SU-DHL-6 (cell line): ENCODE measurements at regions not wholly inside any gene's neighbourhood (a gene's known extent, or its start where the extent isn't known, plus 50 kb on each side); places are given as distances from the start of the nearest gene placed in this dataset.

Experiments
- H2AFZ ChIP-seq: fragments of 200-600 bp; sonication (generic); 2 replicates; pipeline ENCODE4 v1.6.1; 2014; ENCODE audit warnings: low read depth, mild to moderate bottlenecking, moderate library complexity, mixed read lengths, antibody characterized with exemption, low read length; ENCODE audit not compliant: severe bottlenecking
- H3F3A ChIP-seq: fragments of 200-600 bp; shearing (Covaris generic); 2 replicates; pipeline ENCODE4 v1.6.0; 2016; ENCODE audit warnings: antibody characterized with exemption, mild to moderate bottlenecking; ENCODE audit not compliant: insufficient read depth
- H3K27ac ChIP-seq: fragments of 200-600 bp; sonication (generic); 2 replicates; pipeline ENCODE4 v1.5.1; 2016; ENCODE audit warnings: low read depth, mild to moderate bottlenecking, low read length, moderate library complexity, mixed read lengths
- H3K27me3 ChIP-seq: fragments of 200-600 bp; sonication (generic), shearing (Covaris generic); 2 replicates; pipeline ENCODE4 v1.6.0; 2014; ENCODE audit warnings: mild to moderate bottlenecking, low read length
- H3K36me3 ChIP-seq: fragments of 200-600 bp; sonication (generic); 2 replicates; pipeline ENCODE4 v1.6.1; 2014; ENCODE audit warnings: mild to moderate bottlenecking, low read length, mixed read lengths
- H3K4me2 ChIP-seq: fragments of 300-600, 200-600 bp; shearing (Covaris generic), sonication (generic); 2 replicates; pipeline ENCODE4 v1.6.0; 2014; ENCODE audit warnings: low read length, low read depth, mild to moderate bottlenecking; ENCODE audit not compliant: poor library complexity, severe bottlenecking
- H3K4me3 ChIP-seq: fragments of 200-600 bp; sonication (generic); 2 replicates; pipeline ENCODE4 v1.5.1; 2014; ENCODE audit warnings: antibody characterized with exemption, low read length, mild to moderate bottlenecking, mixed read lengths; ENCODE audit not compliant: insufficient read depth, poor library complexity, severe bottlenecking
- H3K79me2 ChIP-seq: fragments of 200-600 bp; sonication (generic); 2 replicates; pipeline ENCODE4 v1.6.1; 2014; ENCODE audit warnings: mild to moderate bottlenecking, low read length, moderate library complexity; ENCODE audit not compliant: insufficient read depth
- H3K9ac ChIP-seq: fragments of 200-600 bp; sonication (generic); 2 replicates; pipeline ENCODE4 v1.7.0; 2014; ENCODE audit warnings: mild to moderate bottlenecking, low read length
- H3K9me2 ChIP-seq: fragments of 200-600 bp; sonication (generic); replicated peaks from 2 replicates; pipeline ENCODE4 v1.6.1; 2014; ENCODE audit warnings: low read length; ENCODE audit not compliant: insufficient read depth
- H3K9me3 ChIP-seq: fragments of 200-600 bp; sonication (generic); 2 replicates; pipeline ENCODE4 v1.6.1; 2014; ENCODE audit warnings: low read length, mixed read lengths; ENCODE audit not compliant: insufficient read depth
- H4K20me1 ChIP-seq: fragments of 200-600 bp; sonication (generic); 2 replicates; pipeline ENCODE4 v1.6.1; 2014; ENCODE audit warnings: low read depth, mild to moderate bottlenecking, antibody characterized with exemption, low read length, moderate library complexity, mixed read lengths
- EZH2phosphoT487 ChIP-seq: fragments of 200-600 bp; sonication (generic), shearing (Covaris generic); conservative IDR thresholded peaks from 2 replicates; pipeline ENCODE4 v1.6.1; 2018; ENCODE audit warnings: mild to moderate bottlenecking, antibody characterized with exemption, low read length, moderate library complexity, mixed read lengths
- TF ChIP-seq, protein P1 (sequence below): fragments of 200-600 bp; sonication (generic); IDR thresholded peaks from one replicate; pipeline ENCODE4 v1.5.1; 2017; ENCODE audit warnings: antibody characterized with exemption, mild to moderate bottlenecking, low read length, moderate library complexity; ENCODE audit not compliant: insufficient read depth, poor library complexity, severe bottlenecking

DNA sequence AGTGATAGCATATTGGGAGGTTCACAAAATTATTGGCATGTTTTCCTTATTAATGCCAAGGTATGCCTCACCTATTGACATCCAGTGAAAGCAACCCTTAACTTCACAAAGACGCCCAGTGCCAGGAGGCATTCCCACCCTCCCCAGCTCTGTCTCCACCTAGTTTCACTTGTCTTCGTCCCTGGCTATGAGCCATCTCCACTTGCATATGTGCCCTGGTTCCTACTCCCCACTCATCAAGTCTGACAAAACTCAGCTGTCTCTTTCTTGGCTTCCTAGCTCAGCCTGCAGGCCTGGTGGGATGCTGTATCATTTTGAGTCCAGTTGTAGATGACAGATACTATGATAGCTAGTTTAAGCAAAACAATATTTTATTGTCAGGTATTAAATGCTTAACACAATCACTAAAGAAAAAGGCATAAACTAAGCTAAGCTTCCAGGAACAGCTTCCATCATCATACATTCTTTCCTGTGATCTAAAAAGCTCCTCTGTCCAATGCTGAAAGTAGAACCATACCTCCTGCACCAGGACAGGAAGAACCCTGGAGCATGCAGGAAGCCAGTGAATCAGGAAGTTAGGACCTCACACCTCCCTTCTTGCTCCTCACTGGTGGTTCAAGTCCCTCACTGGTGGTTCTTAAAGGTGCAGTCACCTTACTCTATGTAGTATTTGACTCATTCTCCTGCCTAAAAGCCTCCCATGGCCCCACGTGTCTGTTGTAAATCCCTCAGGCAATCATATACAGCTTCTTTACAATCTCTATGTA lies 410.3 kb upstream of the RASGEF1B start:
- TF ChIP-seq EZH2phosphoT487 = no peak
- TF ChIP-seq, protein P1, sequence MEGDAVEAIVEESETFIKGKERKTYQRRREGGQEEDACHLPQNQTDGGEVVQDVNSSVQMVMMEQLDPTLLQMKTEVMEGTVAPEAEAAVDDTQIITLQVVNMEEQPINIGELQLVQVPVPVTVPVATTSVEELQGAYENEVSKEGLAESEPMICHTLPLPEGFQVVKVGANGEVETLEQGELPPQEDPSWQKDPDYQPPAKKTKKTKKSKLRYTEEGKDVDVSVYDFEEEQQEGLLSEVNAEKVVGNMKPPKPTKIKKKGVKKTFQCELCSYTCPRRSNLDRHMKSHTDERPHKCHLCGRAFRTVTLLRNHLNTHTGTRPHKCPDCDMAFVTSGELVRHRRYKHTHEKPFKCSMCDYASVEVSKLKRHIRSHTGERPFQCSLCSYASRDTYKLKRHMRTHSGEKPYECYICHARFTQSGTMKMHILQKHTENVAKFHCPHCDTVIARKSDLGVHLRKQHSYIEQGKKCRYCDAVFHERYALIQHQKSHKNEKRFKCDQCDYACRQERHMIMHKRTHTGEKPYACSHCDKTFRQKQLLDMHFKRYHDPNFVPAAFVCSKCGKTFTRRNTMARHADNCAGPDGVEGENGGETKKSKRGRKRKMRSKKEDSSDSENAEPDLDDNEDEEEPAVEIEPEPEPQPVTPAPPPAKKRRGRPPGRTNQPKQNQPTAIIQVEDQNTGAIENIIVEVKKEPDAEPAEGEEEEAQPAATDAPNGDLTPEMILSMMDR = no peak
- Histone ChIP-seq H3K9me3 (no peaks in the 10 kb centered on the region), H4K20me1 (no peaks in the 10 kb centered on the region), H3K27ac (no peak overlapping the region), H3K27me3 (no peaks in the 10 kb centered on the region), H3K79me2 (no peaks in the 10 kb centered on the region), H3K4me2 (no peak overlapping the region), H2AFZ (no peak overlapping the region), H3K9ac (no peak overlapping the region), H3K9me2 (no peaks in the 10 kb centered on the region), H3F3A (no peaks in the 10 kb centered on the region), H3K4me3 (no peak overlapping the region), H3K36me3 (no peaks in the 10 kb centered on the region)

DNA sequence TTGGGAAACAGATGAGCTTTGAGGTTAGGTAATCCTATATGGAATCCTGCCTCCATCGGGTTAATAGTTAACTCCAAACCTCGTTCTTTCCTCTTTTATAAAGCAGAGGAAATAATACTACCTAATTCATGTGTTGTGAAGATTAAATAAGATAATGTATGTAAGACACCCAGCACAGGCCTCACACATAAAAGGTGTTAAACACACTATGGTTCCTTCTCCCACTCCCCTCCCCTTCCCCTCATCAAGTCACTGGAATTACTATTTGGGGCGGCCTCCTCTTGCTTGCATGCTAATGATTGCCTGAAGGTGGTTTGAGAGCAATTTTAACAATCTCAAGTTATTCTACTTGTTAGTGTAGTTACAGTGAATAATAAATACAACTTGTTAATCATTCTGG lies 404.4 kb upstream of the RASGEF1B start:
- Histone ChIP-seq H3K9me2 (no peaks in the 10 kb centered on the region), H3K9me3 (no peaks in the 10 kb centered on the region)

DNA sequence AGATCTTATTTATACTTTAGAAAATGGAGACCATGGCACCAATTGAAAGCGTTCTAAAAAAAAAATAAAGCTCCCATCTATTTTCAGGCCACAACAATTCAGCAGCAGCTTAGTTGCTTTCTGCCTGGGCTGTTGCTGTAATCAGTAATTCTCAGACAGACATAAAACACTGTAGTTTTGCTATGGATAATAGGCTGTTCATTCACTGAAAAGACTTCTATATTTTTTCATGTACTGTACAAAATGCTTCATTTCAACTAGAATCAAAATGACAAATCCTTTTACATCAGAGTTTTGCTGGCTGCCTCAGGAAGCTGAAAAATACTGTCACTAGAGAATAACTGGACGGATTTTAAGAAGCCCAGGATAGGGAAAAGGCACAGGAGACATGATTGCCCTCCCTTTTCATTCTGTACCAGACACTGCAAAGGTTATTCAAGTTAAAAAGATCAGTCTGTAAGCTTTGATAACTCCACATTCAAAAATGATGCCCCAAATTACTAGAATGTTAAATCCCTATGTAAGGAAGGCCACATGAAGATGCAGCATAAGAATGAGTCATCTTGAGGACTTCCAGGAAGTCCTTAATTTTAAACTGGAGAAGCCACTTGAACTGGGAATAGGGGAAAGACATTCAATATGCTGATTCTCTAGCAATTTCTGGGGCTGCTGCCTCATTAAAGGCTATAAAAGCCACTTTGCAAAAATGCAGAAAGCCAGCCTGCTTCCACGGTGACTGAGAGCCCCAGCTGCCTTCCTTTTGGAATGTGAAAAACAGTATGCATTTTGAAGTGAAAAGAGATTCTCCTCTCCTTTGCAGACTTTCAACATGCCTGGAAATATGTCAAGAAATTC lies 403.2 kb upstream of the RASGEF1B start:
- TF ChIP-seq EZH2phosphoT487 = no peak
- TF ChIP-seq, protein P1 = no peak
- no peaks in the 10 kb centered on the region for H3K9me3 ChIP-seq
- no peaks in the 10 kb centered on the region for H3K9me2 ChIP-seq
- no peak overlapping the region for H3K4me3 ChIP-seq
- no peak overlapping the region for H3K9ac ChIP-seq
- no peaks in the 10 kb centered on the region for H3K27me3 ChIP-seq
- H3F3A ChIP-seq = no peaks in the 10 kb centered on the region
- no peak overlapping the region for H2AFZ ChIP-seq
- H3K4me2 ChIP-seq = no peak overlapping the region
- no peaks in the 10 kb centered on the region for H3K79me2 ChIP-seq
- H3K36me3 ChIP-seq = no peaks in the 10 kb centered on the region
- no peak overlapping the region for H3K27ac ChIP-seq
- no peaks in the 10 kb centered on the region for H4K20me1 ChIP-seq

More for the DNA sequence above, 404.4 kb upstream of the RASGEF1B start:
- Histone ChIP-seq H3F3A (no peaks in the 10 kb centered on the region), H3K4me3 (no peak overlapping the region), H3K36me3 (no peaks in the 10 kb centered on the region), H3K27me3 (no peaks in the 10 kb centered on the region), H3K27ac (no peak overlapping the region), H3K79me2 (no peaks in the 10 kb centered on the region), H2AFZ (no peak overlapping the region), H4K20me1 (no peaks in the 10 kb centered on the region), H3K4me2 (no peak overlapping the region), H3K9ac (no peak overlapping the region)
- TF ChIP-seq EZH2phosphoT487 = no peak
- TF ChIP-seq, protein P1 = no peak
